ENCODE measurements at regions not wholly inside any gene's neighbourhood (a gene's known extent, or its start where the extent isn't known, plus 50 kb on each side); places are given as distances from the start of the nearest gene placed in this dataset.

- DNase-seq = no peak
- in situ Hi-C loops (cut with MboI; ENCODE audit: low pct_unique_long_range_greater_than_20kb, low sequenced_read_pairs) = no loop called here
Measured at GRCh38 chr9:118326326-118326725, 622.1 kb downstream of the TLR4 start.

- in situ Hi-C loops (cut with MboI; ENCODE audit: low pct_unique_long_range_greater_than_20kb, low sequenced_read_pairs) = no loop called here
- DNase-seq = no peak
Measured at GRCh38 chr9:118330191-118330986, 626.2 kb downstream of the TLR4 start.

- in situ Hi-C loops (cut with MboI; ENCODE audit: low pct_unique_long_range_greater_than_20kb, low sequenced_read_pairs) = no loop called here
- DNase-seq = no peak
Measured at GRCh38 chr9:118331622-118332045, 627.4 kb downstream of the TLR4 start.

- no peak for DNase-seq
- in situ Hi-C loops (cut with MboI; ENCODE audit: low pct_unique_long_range_greater_than_20kb, low sequenced_read_pairs) = no loop called here
Measured at GRCh38 chr9:118336250-118336942, 632.2 kb downstream of the TLR4 start.

- no peak for DNase-seq
- in situ Hi-C loops (cut with MboI; ENCODE audit: low pct_unique_long_range_greater_than_20kb, low sequenced_read_pairs) = no loop called here
Measured at GRCh38 chr9:118336943-118337330, 632.7 kb downstream of the TLR4 start.

- no peak for DNase-seq
- in situ Hi-C loops (cut with MboI; ENCODE audit: low pct_unique_long_range_greater_than_20kb, low sequenced_read_pairs) = no loop called here
Measured at GRCh38 chr9:118360036-118360435, 655.8 kb downstream of the TLR4 start.

GRCh38 chr9:118362123-118362522, 657.9 kb downstream of the TLR4 start:
- DNase-seq = no peak
- in situ Hi-C loops (cut with MboI; ENCODE audit: low pct_unique_long_range_greater_than_20kb, low sequenced_read_pairs) = no loop called here

- in situ Hi-C loops (cut with MboI; ENCODE audit: low pct_unique_long_range_greater_than_20kb, low sequenced_read_pairs) = no loop called here
- no peak for DNase-seq
Measured at GRCh38 chr9:118362596-118362995, 658.4 kb downstream of the TLR4 start.

- in situ Hi-C loops (cut with MboI; ENCODE audit: low pct_unique_long_range_greater_than_20kb, low sequenced_read_pairs) = no loop called here
Measured at GRCh38 chr9:118364266-118365106, 660.3 kb downstream of the TLR4 start.

GRCh38 chr9:118366228-118366627, 662.0 kb downstream of the TLR4 start:
- in situ Hi-C loops (cut with MboI; ENCODE audit: low pct_unique_long_range_greater_than_20kb, low sequenced_read_pairs) = no loop called here
- DNase-seq = no peak

More at GRCh38 chr9:118364266-118365106, 660.3 kb downstream of the TLR4 start:
- no peak for DNase-seq

- DNase-seq = no peak
- in situ Hi-C loops (cut with MboI; ENCODE audit: low pct_unique_long_range_greater_than_20kb, low sequenced_read_pairs) = no loop called here
Measured at GRCh38 chr9:118367383-118367782, 663.2 kb downstream of the TLR4 start.

- DNase-seq = no peak
- in situ Hi-C loops (cut with MboI; ENCODE audit: low pct_unique_long_range_greater_than_20kb, low sequenced_read_pairs) = no loop called here
Measured at GRCh38 chr9:118384531-118385100, 680.4 kb downstream of the TLR4 start.

- in situ Hi-C loops (cut with MboI; ENCODE audit: low pct_unique_long_range_greater_than_20kb, low sequenced_read_pairs) = no loop called here
Measured at GRCh38 chr9:118395415-118395814, 691.2 kb downstream of the TLR4 start.

GRCh38 chr9:118401546-118401945, 697.3 kb downstream of the TLR4 start:
- DNase-seq = no peak

More at GRCh38 chr9:118395415-118395814, 691.2 kb downstream of the TLR4 start:
- DNase-seq = no peak

GRCh38 chr9:118414676-118415075, 710.5 kb downstream of the TLR4 start:
- no peak for DNase-seq
- in situ Hi-C loops (cut with MboI; ENCODE audit: low pct_unique_long_range_greater_than_20kb, low sequenced_read_pairs) = no loop called here

More at GRCh38 chr9:118401546-118401945, 697.3 kb downstream of the TLR4 start:
- in situ Hi-C loops (cut with MboI; ENCODE audit: low pct_unique_long_range_greater_than_20kb, low sequenced_read_pairs) = no loop called here

- no peak for DNase-seq
- in situ Hi-C loops (cut with MboI; ENCODE audit: low pct_unique_long_range_greater_than_20kb, low sequenced_read_pairs) = no loop called here
Measured at GRCh38 chr9:118418887-118419565, 714.8 kb downstream of the TLR4 start.

- DNase-seq = no peak
- in situ Hi-C loops (cut with MboI; ENCODE audit: low pct_unique_long_range_greater_than_20kb, low sequenced_read_pairs) = no loop called here
Measured at GRCh38 chr9:118419676-118420075, 715.5 kb downstream of the TLR4 start.

- in situ Hi-C loops (cut with MboI; ENCODE audit: low pct_unique_long_range_greater_than_20kb, low sequenced_read_pairs) = no loop called here
- no peak for DNase-seq
Measured at GRCh38 chr9:118422508-118422907, 718.3 kb downstream of the TLR4 start.

- DNase-seq = no peak
- in situ Hi-C loops (cut with MboI; ENCODE audit: low pct_unique_long_range_greater_than_20kb, low sequenced_read_pairs) = no loop called here
Measured at GRCh38 chr9:118423021-118423420, 718.8 kb downstream of the TLR4 start.

Measured in KBM-7 (cell line).